IPS-NIHi7 (cell line): ENCODE measurements at regions not wholly inside any gene's neighbourhood (a gene's known extent, or its start where the extent isn't known, plus 50 kb on each side); places are given as distances from the start of the nearest gene placed in this dataset.

ENCODE experiments used
- DNase-seq: peaks from one replicate; pipeline ENCODE4 v3.0.0; 2012; ENCODE audit warnings: mixed read lengths; ENCODE audit errors: extremely low spot score

DNA sequence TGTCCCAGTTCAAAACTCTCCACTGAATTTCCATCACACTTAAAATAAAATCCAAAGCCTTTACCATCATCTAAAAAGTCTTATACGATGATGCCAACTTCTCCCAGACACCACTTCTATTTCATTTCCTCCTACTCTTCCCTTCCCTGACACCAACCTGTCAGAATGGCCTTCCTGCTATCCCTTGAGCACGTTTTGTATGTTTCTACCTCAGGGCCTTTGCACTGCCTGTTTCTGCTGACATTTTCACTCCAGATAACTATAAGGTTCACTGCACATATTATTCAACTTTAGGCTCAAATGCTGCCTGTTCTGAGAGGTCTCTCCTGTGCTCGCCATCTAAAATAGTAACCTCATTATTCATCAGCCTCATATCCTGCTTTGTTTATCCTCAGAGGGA, 269.6 kb downstream of the HTR7 start:
- DNase-seq, result no peak

GRCh38 chr10:90589825-90590224, 268.0 kb downstream of the HTR7 start:
- DNase-seq, result no peak

DNA sequence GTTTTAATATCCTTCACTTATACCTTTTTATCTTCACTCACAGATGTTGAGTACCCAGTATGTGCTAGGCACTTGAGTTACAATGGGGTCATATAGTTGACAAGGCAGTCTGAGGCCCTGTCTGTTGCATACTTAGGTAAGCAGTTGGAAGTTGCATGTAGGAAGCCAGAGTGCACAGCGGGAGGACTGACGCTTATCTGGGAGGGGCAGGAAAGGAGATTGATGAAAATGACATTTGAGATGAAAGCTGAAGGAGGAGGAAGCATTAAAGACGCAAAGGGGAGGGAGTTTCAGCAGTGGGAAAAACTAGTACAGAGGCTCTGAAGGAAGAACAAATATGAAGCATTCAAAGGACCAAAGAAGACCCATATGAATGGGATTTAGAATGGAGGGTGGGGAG, 266.2 kb downstream of the HTR7 start:
- no peak for DNase-seq

GRCh38 chr10:90592638-90593302, 265.1 kb downstream of the HTR7 start:
- DNase-seq, result peak; percentile 86

DNA sequence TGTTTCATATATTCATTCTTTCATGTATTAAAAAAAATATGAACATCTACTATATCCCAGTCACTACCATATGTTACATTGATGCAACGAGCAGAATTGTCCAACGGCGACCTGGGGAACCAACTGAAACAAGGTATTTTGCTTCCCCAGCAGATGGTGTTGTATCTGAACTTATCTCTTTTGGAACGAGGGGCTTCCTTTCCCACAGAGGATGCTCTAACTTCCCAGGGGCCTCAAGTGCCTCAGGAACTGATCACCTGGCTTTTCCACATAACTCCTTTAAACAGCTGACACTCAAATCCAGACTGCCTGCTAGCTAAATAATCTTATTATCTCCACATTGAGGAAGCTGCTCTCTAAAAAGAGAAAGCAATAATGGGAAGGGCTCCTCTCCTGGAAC, 259.3 kb downstream of the HTR7 start:
- no peak for DNase-seq

- DNase-seq, result no peak
Measured at GRCh38 chr10:90602862-90603610, 254.8 kb downstream of the HTR7 start.

DNA sequence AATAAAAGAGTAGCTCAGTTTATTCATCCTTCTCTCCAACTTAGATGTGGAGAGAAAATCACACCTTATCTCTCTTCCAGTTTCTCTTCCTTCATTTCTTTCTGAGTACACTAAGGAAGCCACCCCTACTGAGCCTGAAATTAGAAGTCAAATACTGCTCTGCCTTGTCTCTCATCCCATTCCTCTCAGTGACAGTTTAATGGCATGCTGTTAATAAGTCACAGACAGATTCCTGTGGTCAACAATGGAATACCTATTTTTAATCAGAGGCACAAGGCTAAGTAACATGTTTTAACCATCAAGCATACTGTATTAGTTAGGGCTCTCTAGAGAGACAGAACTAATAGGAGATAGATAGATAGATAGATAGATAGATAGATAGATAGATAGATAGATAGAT, 253.2 kb downstream of the HTR7 start:
- DNase-seq, result no peak

- DNase-seq, result no peak
Measured at GRCh38 chr10:90605506-90605905, 252.3 kb downstream of the HTR7 start.

- DNase-seq, result no peak
Measured at GRCh38 chr10:90612276-90612675, 245.6 kb downstream of the HTR7 start.

DNA sequence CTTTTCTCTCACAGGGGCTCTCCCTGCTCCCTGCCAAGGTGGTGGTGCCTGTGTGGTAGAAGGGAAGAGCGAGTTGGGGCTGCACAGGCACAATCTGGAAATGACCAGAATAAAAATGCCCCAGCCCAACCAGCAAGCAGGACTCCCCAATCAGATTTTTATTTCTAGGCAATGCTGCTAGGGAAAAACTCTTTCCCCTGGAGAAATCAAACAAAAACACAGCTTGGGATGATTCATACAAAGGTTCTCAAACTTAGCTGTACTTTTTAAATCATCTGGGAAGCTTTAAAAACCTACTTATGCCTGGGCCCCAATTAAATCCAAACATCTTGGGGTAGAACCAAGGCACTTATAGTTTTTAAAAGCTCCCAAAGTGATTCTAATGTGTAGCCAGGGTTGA, 243.2 kb downstream of the HTR7 start:
- no peak for DNase-seq

- DNase-seq, result peak; percentile 66
Measured at GRCh38 chr10:90621577-90621976, 236.3 kb downstream of the HTR7 start.

DNA sequence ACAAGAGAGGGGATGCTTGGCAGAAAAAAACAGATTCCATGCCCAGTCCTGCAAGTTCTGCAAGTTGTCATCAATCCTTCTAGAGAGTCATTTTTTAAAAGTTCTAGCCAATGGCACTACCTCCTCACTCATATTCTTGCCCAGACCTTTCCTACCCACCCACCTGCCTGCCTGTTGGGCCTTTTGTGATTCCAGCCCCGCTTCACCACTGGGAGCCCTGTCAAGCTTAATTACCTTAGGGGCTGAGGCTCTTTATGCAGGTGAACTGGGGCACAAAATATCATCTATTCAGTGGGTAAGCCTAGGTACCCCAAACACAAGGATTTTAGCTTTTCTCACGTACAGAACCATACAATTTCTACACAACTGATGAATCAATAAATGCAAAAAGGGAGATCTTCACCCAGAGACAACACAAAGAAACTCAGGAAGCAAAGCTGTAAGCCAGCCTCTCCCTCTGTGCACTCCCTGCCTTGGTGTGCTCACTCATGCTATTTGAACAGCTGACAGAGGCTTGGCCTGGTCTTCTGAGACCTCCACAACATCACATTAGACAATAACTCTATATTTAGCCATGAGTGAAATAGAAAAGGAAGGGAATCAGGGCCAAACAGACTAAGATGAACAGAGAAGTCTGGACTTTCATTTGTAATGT, 222.6 kb downstream of the HTR7 start:
- no peak for DNase-seq

GRCh38 chr10:90640756-90641155, 217.1 kb downstream of the HTR7 start:
- DNase-seq, result no peak

- DNase-seq, result no peak
Measured at GRCh38 chr10:90641731-90642130, 216.1 kb downstream of the HTR7 start.

GRCh38 chr10:90642136-90642535, 215.7 kb downstream of the HTR7 start:
- no peak for DNase-seq

DNA sequence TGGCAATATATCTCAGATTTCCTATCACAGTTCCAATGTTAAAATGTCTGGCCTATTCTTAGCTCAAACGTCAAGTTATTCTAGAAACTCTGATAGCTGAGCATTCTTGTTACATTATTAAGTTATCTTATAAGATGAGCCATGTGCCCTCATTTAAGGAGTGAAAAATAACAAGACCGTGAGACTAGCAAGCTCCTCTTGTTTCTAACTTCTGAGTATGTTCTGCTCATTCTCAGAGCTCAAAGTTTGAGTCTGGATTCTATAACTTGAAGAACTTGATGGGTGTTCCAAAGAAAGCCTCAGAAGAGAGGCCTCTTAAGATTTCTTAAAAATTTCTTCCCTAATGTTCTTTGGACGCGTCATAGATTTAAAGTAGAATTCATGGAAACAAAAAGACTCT, 215.2 kb downstream of the HTR7 start:
- DNase-seq, result no peak

- no peak for DNase-seq
Measured at GRCh38 chr10:90644165-90644564, 213.7 kb downstream of the HTR7 start.

- DNase-seq, result no peak
Measured at GRCh38 chr10:90650858-90651257, 207.0 kb downstream of the HTR7 start.

- DNase-seq, result peak; percentile 38
Measured at GRCh38 chr10:90652519-90652918, 205.3 kb downstream of the HTR7 start.

DNA sequence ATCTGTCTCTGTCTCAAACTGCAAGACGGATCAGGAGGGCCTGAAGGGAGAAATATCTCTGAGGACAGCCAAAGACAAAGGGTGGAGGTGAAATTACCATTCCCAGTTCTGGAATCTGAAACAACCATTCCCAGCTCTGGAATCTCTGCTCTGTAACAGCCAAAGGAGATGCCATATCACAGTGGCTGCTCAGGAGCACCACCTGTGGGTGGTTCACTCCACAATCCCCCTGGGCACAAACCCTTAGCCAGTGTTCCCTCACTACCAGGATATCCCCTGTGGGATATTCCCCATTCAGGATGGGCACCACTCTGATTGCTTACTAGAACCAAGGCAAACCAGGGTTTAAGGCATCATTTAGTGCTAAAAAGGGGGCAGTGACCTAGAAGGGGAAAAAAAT, 199.0 kb downstream of the HTR7 start:
- peak; percentile 32 for DNase-seq

DNA sequence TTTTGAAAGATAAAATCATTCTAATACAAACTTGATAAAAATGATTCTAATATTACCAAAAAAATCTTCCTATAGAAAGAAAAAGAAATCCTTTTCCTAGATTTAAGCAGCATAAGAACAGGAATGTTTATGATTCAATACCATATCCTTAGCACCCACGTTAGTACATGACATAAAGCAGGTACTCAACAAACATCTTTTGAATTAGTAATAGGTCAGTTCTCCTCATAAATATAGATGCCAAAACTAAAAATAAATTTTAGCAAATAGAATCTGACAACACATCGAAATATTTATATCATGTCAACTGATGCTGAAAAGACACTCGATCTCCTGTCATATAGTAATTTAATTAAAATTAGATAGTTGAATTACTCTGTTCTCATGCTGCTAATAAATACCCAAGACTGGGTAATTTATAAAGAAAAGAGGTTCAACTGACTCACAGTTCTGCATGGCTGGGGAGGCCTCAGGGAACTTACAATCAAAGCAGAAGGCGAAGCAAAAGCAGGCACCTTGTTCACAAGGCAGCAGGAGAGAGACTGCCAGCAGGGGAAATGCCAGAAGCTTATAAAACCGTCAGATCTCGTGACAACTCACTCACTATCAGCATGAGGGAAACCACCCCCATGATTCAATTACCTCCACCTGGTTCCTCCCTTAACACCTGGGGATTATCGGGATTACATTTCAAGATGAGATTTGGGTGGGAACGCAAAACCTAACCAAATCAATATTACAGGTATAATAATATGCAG, 191.8 kb downstream of the HTR7 start:
- DNase-seq, result no peak

- DNase-seq, result no peak
Measured at GRCh38 chr10:90674461-90674860, 183.4 kb downstream of the HTR7 start.
